GM18505 (cell line): ENCODE measurements at regions not wholly inside any gene's neighbourhood (a gene's known extent, or its start where the extent isn't known, plus 50 kb on each side); places are given as distances from the start of the nearest gene placed in this dataset.
"Not testable (repeated sequence)": the region's sequence is repeated elsewhere in the genome, so short reads cannot be mapped to it uniquely, and the experiment has no call there.

ENCODE experiments used
- ATAC-seq: cut with Tn5 transposase; IDR thresholded peaks from one replicate; pipeline ENCODE4 v1.9.1; 2021; ENCODE audit not compliant: unreplicated experiment
- POLR2A ChIP-seq: IDR thresholded peaks from 4 replicates; pipeline ENCODE4 v1.6.1; 2011; ENCODE audit warnings: borderline replicate concordance; ENCODE audit not compliant: insufficient read depth, insufficient read length; ENCODE audit errors: extremely low read depth

GRCh38 chr4:156408749-156409148 is 455.1 kb upstream of the CTSO start:
- ATAC-seq = no peak
- TF ChIP-seq POLR2A = no peak

DNA sequence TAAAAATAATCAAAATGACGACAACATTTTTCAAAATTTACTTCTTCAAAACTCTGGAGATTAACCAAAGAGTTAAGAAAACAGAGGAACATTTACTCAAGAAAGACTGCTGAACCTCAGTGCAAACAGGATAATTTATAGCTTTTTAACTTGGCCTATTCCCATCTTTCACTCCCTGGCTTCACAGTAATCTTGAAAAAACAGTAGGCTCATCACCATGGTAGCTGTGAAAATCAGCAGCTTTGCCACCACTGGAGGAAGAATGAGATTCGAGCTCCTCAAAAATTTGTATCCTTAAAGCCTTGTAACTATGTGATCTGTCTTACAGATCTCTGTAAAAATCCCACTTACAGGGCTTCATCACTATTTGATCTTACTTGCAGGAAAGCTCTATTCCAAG is 447.7 kb upstream of the CTSO start:
- TF ChIP-seq POLR2A = no peak
- no peak for ATAC-seq

DNA sequence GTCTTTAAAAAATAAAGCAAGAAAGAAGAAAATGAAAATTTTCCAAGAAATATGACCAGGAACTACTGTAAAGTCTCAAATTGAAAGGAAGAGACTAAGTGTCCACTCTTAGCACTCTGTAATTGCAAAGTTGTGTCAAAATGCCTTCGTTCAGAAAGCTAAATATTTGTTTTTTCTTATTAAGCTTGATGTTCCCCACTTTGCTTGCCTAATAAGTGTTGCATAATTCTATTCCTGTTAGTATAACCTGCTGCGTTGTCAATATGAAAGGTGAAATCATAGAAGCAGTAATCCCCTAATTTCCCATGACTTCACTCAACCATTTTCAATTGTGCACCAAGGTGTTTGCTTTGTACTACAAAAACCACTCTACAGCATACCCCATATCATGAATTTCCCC is 442.9 kb upstream of the CTSO start:
- no peak for ATAC-seq
- TF ChIP-seq POLR2A = no peak

- TF ChIP-seq POLR2A = no peak
- ATAC-seq = no peak
These were observed 437.6 kb upstream of the CTSO start for GRCh38 chr4:156391325-156391653.

DNA sequence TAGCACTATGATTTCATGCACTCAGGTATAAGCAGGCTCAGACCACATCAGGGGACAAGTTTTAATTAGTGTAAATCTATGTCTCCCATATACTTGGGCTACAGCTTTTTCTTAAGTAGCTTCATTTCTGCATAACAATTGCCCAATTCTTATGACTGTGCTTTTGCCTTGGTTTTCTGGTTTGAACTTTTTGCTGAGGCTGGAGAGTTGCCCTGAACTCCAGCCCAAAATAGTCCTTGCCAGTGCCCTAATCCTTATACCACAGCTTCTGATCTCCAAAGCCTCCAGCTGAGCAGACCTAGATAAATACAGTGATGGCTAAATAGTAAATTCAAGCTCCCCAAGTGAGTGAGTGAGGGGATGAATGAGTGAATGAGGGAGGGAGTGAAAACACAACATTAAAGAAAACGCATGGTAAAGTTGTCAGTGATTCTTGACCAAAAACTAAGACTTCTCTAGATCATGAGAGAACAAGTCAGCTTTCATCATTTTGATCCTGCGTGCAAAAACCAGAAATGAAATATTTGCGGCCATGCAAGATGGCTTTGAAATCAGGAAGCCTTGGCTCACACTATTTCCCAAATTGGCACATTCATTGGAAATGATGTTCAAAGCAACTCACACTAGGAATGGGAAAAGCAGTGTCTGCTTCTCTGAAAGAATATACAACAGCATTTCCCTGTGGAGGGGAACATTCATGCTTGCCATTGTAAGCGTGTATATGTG is 437.1 kb upstream of the CTSO start:
- TF ChIP-seq POLR2A = no peak
- no peak for ATAC-seq

DNA sequence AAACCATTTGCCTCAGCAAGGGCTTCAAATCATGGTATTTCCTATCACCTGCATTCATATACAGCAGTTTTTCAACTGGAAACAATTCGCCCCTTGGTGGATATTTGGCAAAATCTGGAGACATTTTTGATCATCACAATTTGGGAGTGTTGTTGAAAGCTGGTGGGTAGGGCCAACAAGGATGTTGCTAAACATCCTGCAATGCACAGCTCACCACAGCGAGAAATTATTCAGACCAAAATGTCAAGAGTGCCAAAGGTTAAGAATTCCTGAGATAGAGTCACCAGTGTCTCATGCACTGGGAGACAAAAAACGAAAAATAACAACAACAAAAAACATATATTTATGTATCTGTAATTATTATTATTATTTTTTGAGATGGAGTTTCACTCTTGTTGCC is 435.2 kb upstream of the CTSO start:
- TF ChIP-seq POLR2A = no peak
- no peak for ATAC-seq

DNA sequence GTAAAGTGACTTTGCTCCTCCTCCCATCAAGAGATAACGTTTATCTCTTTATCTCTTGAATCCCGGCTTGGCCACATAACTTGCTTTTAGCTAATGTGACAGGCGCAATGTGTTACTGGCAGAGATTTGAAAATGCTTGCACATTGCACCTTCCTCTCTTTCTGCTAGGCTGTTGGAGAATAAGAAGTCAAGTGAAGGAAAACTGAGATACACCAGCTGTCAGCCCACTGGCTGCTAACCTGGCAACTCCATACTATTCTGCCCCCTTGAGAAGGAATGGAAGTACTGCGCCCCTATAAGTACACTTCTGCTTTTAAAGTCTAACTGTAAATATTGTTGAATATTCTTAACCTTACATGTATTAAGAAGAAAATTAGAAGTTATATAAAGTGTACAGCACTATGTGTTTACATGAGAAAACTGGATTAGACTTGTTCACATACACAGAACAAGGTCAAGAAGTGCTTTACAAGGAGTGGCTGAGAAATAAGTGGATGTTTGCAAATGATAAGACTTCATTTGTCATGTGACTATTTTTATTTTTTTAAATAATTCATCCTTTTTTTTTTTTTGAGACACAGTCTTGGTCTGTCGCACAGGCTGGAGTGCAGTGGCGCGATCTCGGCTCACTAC is 424.5 kb upstream of the CTSO start:
- ATAC-seq = peak; percentile 83
- no peak for TF ChIP-seq POLR2A

DNA sequence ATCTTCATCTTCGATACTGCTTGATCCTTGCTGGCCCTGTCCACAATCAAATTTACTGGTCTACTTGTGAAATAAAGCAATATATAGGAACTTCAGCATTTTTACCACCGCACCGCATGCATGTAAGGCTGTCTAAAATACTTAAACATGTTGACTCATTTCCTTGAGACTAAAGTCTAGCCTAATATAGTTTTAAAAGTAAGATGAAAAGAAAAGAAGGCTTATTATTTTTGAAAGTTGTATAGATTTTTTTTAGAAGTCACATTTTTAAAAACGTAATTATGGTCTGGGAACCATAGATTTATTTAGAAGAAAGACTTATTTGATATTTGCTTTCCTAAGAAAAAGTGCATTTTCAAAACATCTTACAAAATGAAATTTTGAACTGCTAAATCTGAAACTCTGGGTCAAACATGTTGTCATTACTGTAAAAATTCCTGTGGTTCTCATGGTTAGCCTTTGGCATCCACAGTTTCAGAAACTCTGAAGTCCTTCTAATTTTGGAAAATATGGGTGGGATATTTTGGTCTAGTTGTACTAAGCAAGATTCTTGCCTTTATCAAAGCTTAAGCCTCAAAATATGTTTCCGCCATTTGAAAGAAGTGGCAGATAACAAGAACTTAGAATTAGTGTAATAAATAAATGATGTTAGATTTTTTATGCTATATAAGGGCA is 423.5 kb upstream of the CTSO start:
- TF ChIP-seq POLR2A = no peak
- no peak for ATAC-seq

GRCh38 chr4:156374894-156375293 is 421.2 kb upstream of the CTSO start:
- TF ChIP-seq POLR2A = no peak
- ATAC-seq = no peak

GRCh38 chr4:156374069-156374468 is 420.4 kb upstream of the CTSO start:
- ATAC-seq = no peak
- TF ChIP-seq POLR2A = no peak

- not testable (repeated sequence) for ATAC-seq
These were observed 413.8 kb upstream of the CTSO start for GRCh38 chr4:156367502-156367901.

DNA sequence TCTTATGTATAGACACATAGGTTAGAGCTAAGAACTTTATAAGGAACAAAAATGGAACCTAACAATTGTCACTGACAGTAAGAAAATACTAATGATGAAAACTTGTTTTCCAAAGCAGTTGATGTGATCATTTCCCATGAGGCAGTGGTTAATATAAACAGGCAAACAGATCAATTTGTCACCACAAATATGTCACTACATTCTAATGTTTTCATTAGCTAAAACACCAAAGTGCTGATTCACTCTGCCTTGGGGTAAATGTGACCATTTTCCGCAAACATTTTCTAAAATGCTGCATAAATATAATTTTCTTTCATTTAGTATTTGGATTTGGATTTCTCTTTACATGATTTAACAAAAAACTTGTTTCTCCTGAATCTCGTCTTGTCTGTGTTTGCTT is 408.9 kb upstream of the CTSO start:
- ATAC-seq = no peak
- TF ChIP-seq POLR2A = no peak

DNA sequence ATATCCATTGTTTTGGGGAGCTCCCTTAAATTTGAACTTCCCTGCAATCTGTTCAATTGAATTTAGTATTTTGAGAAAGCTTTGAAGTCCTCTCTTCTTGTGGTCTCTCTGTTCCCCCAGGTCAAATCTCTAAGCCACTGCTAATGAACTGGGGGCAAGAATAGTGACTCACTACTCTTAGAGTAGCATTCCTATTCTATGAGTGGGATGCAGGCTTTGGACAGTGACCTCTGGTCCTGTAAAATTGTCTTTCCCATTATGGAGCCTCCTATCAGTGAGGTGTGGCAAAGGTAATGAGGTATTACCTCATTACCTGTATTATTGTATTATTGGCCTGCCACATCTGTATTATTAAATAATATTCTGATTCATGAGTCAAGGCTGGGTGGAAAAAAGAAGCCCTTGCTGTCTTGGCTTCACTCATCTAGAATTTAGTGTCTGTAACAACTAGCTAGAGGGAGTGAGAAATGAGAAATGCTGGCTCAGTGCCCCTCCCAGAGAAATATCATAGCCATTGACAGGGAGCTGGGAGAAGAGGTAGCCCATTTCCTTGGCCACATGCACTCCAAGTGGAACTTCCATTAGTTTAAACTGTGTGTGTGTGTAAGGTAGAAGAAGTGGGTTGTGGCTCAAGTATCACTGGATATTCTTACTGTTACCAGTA is 393.9 kb upstream of the CTSO start:
- no peak for ATAC-seq

GRCh38 chr4:156346959-156347385 is 393.3 kb upstream of the CTSO start:
- no peak for ATAC-seq
- TF ChIP-seq POLR2A = no peak

More for the DNA sequence above, 393.9 kb upstream of the CTSO start:
- TF ChIP-seq POLR2A = no peak
